ENCODE measurements at regions not wholly inside any gene's neighbourhood (a gene's known extent, or its start where the extent isn't known, plus 50 kb on each side); places are given as distances from the start of the nearest gene placed in this dataset.

DNA sequence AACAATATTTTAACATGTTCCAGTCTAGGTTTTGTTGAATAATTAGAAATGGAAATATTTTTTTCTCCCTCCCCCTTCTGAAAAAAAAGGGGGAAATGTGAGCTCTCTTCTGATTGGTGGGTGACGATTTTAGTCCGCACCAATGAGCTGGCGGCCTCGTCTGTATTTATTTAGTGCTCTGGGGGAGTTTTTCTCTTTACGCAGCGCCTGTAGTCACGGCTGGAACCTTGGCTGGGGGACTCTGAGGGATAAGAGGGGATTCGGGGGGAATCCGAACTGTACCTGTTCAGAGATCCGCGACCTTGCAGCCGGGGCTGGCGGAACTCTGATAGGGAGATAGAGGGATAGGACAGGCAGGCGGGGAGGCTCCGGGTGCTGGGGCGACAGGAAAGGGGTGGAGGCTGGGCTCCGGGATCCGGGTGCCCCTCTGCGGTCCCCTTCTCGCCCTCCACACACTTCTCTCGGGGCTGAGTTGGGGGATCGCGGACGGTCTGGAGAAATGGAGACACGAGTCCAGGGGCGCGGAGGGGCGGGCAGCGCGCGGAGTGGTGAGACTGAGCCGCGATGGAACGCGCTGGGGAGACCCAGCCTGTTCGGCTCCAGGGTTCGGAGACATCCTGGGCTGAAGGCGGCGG lies 99.7 kb upstream of the HSD17B12 start:
- Mint-ChIP-seq H3K36me3 (ENCODE audit: low read depth) (no peaks in the 10 kb centered on the region), H3K4me3 (peak overlapping the region; percentile 83), H3K27me3 (peaks cover 98% of the 10 kb centered on the region), H3K27ac (no peak overlapping the region), H3K9me3 (no peaks in the 10 kb centered on the region), H3K4me1 (ENCODE audit: low read depth) (peaks cover 53% of the 10 kb centered on the region)
- TF ChIP-seq CTCF (IDR thresholded peaks at IDR 0.05), result no peak
- POLR2A ChIA-PET, result no interaction called here
- intact Hi-C loops (cut with DNase I, micrococcal nuclease), result no loop called here
- CTCF ChIA-PET, result no interaction called here
- H3K27ac ChIP-seq (ENCODE audit: low read depth in 1 of 2, low read length in 2 of 2), result no peak overlapping the region
- peak overlapping the region; percentile 26 for H3K4me3 ChIP-seq (ENCODE audit: low read length)
- H3K36me3 ChIP-seq (ENCODE audit: insufficient read depth, low read length), result no peaks in the 10 kb centered on the region
- H3K27me3 ChIP-seq (ENCODE audit: control insufficient read depth in 1 of 2, insufficient read depth in 2 of 2, low read length in 2 of 2), result peaks cover 57 to 96% of the 10 kb centered on the region in 2 experiments
- peaks cover 0 to 27% of the 10 kb centered on the region in 2 experiments for H3K9me3 ChIP-seq (ENCODE audit: control insufficient read depth in 1 of 2, insufficient read depth in 1 of 2, low read length in 2 of 2)
- no peak for DNase-seq
- peaks cover 30% of the 10 kb centered on the region for H3K4me1 ChIP-seq (ENCODE audit: insufficient read depth, low read length)
- no peak for ATAC-seq (ENCODE audit: poor library complexity)

DNA sequence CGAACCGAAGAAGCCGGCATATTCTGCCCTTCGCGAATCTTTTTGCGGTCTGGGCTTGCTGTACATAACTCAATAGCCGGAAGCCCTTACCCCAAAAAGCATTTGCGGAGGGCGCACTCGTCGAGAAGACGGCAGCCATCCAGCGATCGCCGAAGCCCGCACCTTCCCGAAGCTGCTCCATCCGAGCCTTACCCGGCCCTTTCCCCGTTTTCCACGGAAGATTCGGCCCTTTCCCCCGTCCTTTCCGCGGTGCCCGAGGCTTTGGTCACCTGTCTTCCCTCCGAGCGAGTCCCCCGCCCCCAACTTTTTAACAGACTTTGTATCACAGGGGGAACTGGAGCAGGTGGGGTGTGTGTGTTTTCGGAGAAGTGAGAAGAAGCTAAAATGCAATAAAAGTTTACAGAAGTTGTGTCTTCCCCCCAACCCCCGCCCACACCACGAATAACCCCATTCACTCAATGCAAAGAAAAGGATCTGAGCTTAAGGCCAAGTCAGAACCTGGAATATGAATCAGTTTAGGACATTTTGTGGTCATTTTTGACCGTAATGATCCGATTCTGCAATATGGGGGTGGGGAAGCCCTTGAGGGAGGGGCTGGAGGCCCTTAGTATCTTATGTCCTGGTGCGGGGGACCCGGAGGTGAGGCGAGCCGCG lies 99.0 kb upstream of the HSD17B12 start:
- H3K36me3 Mint-ChIP-seq (ENCODE audit: low read depth), result no peaks in the 10 kb centered on the region
- ChIA-PET CTCF (no interaction called here), POLR2A (no interaction called here)
- ATAC-seq (ENCODE audit: poor library complexity) (no peak), DNase-seq (no peak)
- H3K27ac ChIP-seq (ENCODE audit: low read depth in 1 of 2, low read length in 2 of 2), result no peak overlapping the region
- peaks cover 98% of the 10 kb centered on the region for H3K27me3 Mint-ChIP-seq
- peaks cover 50 to 96% of the 10 kb centered on the region in 2 experiments for H3K27me3 ChIP-seq (ENCODE audit: control insufficient read depth in 1 of 2, insufficient read depth in 2 of 2, low read length in 2 of 2)
- H3K4me1 Mint-ChIP-seq (ENCODE audit: low read depth), result peaks cover 46% of the 10 kb centered on the region
- TF ChIP-seq CTCF (IDR thresholded peaks at IDR 0.05), result no peak
- H3K27ac Mint-ChIP-seq, result no peak overlapping the region
- intact Hi-C loops (cut with DNase I, micrococcal nuclease), result no loop called here
- H3K4me3 Mint-ChIP-seq, result peak overlapping the region; percentile 83
- H3K36me3 ChIP-seq (ENCODE audit: insufficient read depth, low read length), result no peaks in the 10 kb centered on the region
- H3K4me3 ChIP-seq (ENCODE audit: low read length), result peak overlapping the region; percentile 26
- peaks cover 0 to 27% of the 10 kb centered on the region in 2 experiments for H3K9me3 ChIP-seq (ENCODE audit: control insufficient read depth in 1 of 2, insufficient read depth in 1 of 2, low read length in 2 of 2)
- H3K4me1 ChIP-seq (ENCODE audit: insufficient read depth, low read length), result peaks cover 28% of the 10 kb centered on the region
- no peaks in the 10 kb centered on the region for H3K9me3 Mint-ChIP-seq

DNA sequence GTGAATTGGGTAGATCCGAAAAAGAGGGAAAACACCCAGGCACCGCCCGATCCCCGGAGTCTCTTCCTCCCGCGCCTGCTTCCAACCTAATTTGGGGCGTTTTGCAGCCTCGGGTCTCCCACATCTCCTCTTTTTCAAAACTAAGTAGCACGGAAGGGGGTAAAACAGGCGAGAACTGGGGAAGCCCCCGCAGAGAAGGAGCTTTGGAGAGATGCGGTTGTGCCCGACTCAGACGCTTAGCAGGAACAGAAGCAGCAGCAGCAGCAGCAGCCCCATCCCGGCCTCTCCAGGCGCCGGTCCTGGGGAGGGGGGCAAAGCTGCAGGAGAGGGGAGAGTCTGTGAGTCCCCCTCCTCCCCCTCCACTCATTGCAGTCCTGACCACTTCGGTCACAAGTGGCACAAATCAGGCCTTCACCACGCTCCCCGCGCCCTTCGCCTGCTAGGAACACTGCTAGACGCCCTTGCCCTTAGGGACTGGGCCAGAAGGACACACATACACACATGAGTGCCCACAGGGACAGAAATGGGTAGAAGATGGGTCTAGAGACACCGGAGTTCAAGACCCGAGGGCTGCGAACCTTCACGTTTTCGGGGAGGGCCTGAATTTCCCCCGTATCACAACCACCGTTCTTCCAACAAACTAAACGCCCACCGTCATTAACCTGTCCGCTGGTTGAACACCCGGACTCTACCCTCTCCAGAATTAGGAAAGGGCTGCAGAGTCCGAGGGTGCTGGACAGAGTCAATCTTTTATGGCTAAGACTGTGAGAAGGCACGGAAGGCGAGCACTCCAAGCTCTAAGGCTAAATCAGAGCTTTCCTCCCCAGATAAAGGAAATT lies 98.3 kb upstream of the HSD17B12 start:
- H3K36me3 Mint-ChIP-seq (ENCODE audit: low read depth), result no peaks in the 10 kb centered on the region
- peaks cover 40% of the 10 kb centered on the region for H3K4me1 Mint-ChIP-seq (ENCODE audit: low read depth)
- ChIA-PET CTCF (no interaction called here), POLR2A (no interaction called here)
- DNase-seq (no peak), ATAC-seq (ENCODE audit: poor library complexity) (no peak)
- peaks cover 28% of the 10 kb centered on the region for H3K4me1 ChIP-seq (ENCODE audit: insufficient read depth, low read length)
- no peaks in the 10 kb centered on the region for H3K9me3 Mint-ChIP-seq
- peaks cover 95% of the 10 kb centered on the region for H3K27me3 Mint-ChIP-seq
- H3K27ac Mint-ChIP-seq, result no peak overlapping the region
- no peak overlapping the region for H3K4me3 ChIP-seq (ENCODE audit: low read length)
- no peaks in the 10 kb centered on the region for H3K36me3 ChIP-seq (ENCODE audit: insufficient read depth, low read length)
- peak overlapping the region; percentile 27 for H3K4me3 Mint-ChIP-seq
- H3K9me3 ChIP-seq (ENCODE audit: control insufficient read depth in 1 of 2, insufficient read depth in 1 of 2, low read length in 2 of 2), result peaks cover 0 to 20% of the 10 kb centered on the region in 2 experiments
- no peak for TF ChIP-seq CTCF (IDR thresholded peaks at IDR 0.05)
- peaks cover 44 to 92% of the 10 kb centered on the region in 2 experiments for H3K27me3 ChIP-seq (ENCODE audit: control insufficient read depth in 1 of 2, insufficient read depth in 2 of 2, low read length in 2 of 2)
- no peak overlapping the region for H3K27ac ChIP-seq (ENCODE audit: low read depth in 1 of 2, low read length in 2 of 2)
- intact Hi-C loops (cut with DNase I, micrococcal nuclease), result no loop called here
